Stimulated activated CD4-positive, alpha-beta T cell treated with anti-CD3 and anti-CD28 coated beads, Interleukin-4, amount 100 ng/mL, for 4 hours (primary cell): ENCODE measurements at regions not wholly inside any gene's neighbourhood (a gene's known extent, or its start where the extent isn't known, plus 50 kb on each side); places are given as distances from the start of the nearest gene placed in this dataset.

Source experiments
- DNase-seq, 2 experiments: peaks; one replicate each; pipeline ENCODE4 v3.0.0-alpha.2; 2020

GRCh38 chr12:28827861-28828260, 321.2 kb upstream of the FAR2 start:
- DNase-seq = no peak

- DNase-seq = no peak
These were observed 320.8 kb upstream of the FAR2 start for GRCh38 chr12:28828318-28828717.

GRCh38 chr12:28830491-28830890, 318.6 kb upstream of the FAR2 start:
- no peak for DNase-seq

- no peak for DNase-seq
These were observed 304.4 kb upstream of the FAR2 start for GRCh38 chr12:28844718-28845117.

DNA sequence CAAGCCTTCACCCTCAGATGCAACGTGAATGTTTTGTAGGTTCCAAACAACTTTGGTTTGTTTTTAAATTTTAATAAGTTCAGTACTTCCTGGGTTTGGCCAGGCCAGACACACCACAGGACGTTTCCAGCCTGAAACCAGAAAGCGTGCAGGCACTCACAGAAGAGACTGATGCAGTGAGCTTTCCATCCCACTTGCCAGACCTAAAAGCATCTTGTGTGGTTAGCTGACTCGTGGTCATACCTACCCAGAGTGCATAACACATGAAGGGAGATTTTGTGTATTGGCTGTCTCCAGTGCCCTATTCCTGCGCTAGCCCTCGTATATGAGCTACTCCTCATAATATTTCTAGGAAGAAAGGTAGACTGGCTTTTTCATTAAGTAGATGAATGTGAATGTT, 297.3 kb upstream of the FAR2 start:
- no peak for DNase-seq

- no peak for DNase-seq
These were observed 293.2 kb upstream of the FAR2 start for GRCh38 chr12:28855761-28856310.

- no peak for DNase-seq
These were observed 291.7 kb upstream of the FAR2 start for GRCh38 chr12:28857369-28857768.

DNA sequence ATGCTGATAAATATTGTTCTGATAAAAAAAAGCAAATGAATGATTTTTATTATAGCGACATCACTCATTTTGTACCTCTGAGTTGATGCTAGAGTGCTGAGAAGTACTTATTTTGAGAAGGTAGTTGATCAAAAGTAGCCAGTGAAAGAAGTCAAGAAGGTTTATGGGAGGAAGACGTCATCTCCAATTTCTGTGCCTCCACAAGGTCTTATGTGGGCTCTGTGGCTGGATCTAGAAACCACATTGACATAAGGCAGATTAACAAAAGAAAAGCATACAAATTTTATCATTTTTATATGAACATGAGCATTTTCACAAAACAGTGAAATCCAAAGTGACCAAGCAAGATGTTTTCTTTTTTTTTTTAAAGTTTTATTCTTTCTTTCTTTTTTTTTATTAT, 289.5 kb upstream of the FAR2 start:
- DNase-seq = no peak

- DNase-seq = no peak
These were observed 283.3 kb upstream of the FAR2 start for GRCh38 chr12:28865776-28866175.

DNA sequence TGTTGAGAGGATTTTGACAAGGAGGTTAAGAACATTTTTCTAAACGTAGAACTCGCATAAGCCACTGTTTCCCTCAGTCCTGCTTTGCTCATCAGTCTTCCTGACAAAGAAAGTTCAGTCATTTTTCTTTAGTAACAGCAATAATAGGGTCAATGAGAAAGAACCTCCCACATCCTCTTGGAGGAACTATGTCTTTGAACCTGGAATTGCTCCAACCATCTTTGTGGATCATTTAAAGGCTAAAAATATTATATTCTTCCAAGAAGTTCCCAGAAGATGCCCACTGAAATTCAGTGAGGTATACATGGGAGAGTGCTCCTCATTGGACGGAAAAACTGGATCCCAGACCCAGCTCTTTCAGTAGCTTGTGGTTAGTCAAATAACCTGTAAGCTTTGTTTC, 282.8 kb upstream of the FAR2 start:
- no peak for DNase-seq

DNA sequence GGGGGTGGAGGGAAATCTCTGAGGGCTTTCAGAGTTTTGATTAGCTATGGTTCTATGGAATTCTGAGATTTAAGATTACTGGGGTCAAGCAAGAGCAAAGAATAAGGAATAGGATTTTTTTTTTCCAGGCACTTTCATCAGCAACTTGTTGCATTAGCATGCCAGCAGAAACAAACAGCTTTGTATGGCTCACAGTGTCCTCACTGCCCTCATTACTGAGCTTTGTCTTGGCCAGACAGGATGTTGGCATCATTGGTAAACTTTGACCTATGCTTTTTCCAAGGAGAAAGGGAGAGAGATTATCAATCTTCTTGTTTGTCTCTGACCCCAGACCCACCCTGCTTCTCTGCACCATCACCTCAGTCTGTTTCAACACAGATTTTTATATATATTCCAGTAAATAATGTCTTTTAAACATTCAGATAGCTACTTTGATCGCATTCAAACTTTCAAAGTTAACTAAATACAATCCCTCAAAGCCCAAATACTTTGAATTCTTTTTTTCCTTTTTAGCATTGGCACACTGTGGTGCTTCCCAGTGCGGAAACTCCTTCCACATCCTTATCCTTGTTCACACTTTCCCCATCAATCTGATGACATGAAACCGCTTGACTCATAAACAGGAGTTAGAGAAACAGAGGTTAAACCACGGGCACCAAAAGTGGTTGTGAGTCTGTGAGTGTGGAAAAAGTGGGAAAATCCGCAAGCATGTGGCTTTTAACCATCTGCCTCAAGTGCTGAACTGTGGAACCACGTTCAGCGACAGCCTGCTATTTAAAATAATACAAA, 282.2 kb upstream of the FAR2 start:
- DNase-seq = no peak

DNA sequence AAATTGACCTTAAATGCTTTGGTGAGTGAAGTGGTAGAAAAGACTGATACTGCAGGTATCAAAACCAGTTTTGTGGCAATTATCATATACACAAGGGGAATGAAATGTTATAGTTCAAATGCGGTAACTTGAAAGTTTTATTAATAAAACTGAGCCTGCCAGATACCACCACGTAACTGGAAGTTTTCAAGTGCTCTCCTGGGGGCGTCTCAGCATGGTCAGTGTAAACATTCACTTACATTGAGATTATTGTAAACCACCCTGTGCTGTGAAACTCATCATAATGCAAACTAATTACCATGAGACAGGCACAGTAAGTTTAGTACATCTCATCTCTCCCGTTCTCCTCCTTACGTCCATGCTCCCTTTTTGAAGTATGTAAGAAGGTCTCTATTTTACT, 280.7 kb upstream of the FAR2 start:
- no peak for DNase-seq

- DNase-seq = no peak
These were observed 279.9 kb upstream of the FAR2 start for GRCh38 chr12:28869197-28869596.

DNA sequence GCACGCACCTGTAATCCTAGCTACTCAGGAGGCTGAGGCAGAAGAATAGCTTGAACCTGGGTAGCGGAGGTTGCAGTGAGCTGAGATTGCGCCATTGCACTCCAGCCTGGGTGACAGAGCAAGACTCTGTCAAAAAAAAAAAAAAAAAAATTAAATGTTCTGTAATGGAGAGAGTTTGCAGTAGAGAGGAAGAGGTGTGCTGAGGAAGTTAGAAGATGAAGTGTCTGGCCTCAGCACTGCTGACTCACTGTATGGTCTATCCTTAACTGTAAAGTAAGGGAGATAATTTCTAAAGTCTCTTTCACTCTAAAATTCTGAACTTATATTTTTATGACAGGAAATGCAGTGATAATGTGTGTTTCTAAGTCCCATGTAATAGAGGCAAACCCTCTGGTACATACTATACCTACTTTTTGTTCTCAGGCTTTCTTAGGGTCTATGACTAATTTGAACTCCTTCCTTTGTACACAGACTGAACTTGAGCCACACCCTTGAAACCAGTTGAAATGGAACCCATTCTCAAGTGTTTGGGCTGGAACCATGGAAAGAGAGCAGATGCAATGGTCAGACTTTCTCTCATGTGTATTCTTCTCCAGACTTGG, 278.1 kb upstream of the FAR2 start:
- DNase-seq = no peak

DNA sequence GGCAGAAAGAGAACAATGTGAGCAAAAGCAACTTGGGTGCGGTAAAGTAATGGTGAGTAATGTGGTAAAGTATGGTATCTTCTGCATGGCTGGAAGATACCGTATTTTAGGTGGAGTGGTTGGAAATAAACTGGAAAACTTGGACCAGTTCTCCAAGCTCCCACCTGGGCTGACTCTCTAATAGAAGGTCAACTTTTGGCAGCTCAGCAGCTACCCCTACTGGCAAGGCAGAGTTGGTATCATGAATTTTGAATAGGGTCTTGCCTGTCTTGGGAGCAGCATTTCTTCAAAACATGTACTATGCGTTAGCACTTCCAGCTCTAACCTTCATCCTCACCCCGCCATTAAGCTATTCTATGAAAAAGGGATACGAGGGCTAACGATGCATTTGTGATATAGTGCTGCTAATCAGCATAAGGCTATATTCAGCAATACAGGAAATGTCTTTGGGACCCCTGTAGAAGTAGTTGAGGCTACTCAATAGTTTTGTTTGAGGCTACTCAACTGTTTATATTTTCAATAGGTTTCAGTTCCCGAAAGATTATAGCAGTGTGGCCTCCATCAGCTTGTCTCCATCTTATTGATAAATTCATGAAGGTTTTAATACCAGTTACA, 276.3 kb upstream of the FAR2 start:
- DNase-seq = peak in 1 of 2 experiments; percentile 8

GRCh38 chr12:28874758-28875157, 274.3 kb upstream of the FAR2 start:
- no peak for DNase-seq

GRCh38 chr12:28876196-28876798, 272.8 kb upstream of the FAR2 start:
- DNase-seq = no peak

- DNase-seq = no peak
These were observed 271.2 kb upstream of the FAR2 start for GRCh38 chr12:28877854-28878253.

DNA sequence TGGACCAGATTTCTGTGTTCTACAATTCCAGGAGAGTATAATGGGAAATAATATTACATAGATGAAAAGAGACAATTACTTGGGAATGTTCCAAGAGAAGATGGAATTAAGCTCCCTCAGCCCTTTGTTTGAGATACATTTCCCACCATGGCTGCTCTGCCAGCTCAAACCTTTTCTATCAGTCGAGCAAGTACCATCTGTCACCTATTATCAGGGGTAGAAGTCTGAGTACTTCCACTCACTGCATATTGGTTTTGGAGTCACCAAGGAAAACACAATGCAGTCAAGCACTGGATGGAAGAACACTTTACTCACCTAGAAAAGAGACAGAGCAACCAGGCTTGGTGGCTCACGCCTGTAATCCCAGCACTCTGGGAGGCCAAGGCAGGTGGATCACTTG, 270.4 kb upstream of the FAR2 start:
- DNase-seq = no peak

- DNase-seq = no peak
These were observed 269.7 kb upstream of the FAR2 start for GRCh38 chr12:28879379-28879778.

DNA sequence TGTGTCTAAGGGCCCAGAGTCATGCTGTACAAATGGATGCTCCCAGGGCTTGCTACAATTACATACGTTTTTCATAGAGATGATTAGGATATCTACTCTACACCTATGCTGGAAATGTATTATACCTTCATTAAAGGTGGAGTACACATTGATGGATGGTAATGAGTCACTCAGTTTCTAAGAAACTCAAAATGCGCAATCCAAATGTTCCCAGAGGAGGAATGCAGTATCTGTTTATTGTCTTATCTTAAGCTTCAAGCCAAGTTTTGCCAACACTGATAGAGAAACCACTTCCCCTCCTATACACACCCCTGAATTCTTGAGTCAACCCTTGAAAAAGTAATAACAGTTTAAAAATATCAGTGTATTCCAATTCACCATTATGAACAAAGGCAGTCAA, 266.6 kb upstream of the FAR2 start:
- DNase-seq = no peak

DNA sequence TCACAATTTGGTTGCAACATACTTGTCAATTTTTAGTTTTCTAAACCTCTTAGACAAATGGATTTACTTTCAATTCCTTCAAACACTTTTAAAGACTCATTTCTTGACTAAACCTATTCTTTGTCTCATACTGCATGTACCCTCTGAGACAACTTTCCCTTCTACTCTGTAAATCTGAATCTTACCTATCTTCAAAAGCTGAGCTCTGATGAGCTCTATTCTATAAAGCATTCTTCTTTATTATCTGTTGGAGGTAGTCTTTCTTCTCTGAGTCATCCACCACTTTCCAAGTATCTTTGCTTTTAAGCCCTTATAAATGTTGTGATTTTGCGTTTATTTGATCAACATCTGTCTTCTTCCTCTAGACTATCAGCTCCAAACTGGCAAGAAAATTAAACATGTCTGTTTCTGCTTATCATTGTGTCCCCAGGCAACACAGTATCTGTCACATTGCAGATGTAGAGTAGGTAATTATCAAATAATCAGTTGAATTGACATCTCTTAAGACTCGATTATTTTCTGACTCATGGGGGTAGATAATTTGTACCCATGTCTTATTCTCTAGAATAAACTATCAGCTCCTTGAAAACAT, 265.6 kb upstream of the FAR2 start:
- no peak for DNase-seq
